Mucosa of rectum (tissue), 2 donors: ENCODE measurements at regions not wholly inside any gene's neighbourhood (a gene's known extent, or its start where the extent isn't known, plus 50 kb on each side); places are given as distances from the start of the nearest gene placed in this dataset.

Experiments used
- H3K27ac ChIP-seq, 2 donors: one replicate each; pipeline ENCODE4 v1.7.0; 2013; ENCODE audit warnings: inconsistent platforms in 2 of 2, low read depth in 2 of 2, low read length in 2 of 2
- H3K27me3 ChIP-seq, 2 donors: one replicate each; pipeline ENCODE4 v1.7.0; 2013; ENCODE audit warnings: low read length in 2 of 2; ENCODE audit not compliant: control insufficient read depth in 2 of 2, insufficient read depth in 2 of 2
- H3K36me3 ChIP-seq, 2 donors: one replicate each; pipeline ENCODE4 v1.7.0; 2013; ENCODE audit warnings: low read length in 2 of 2; ENCODE audit not compliant: control insufficient read depth in 2 of 2, insufficient read depth in 2 of 2
- H3K4me1 ChIP-seq, 2 donors: one replicate each; pipeline ENCODE4 v1.7.0; 2013; ENCODE audit warnings: low read length in 2 of 2, mild to moderate bottlenecking in 1 of 2; ENCODE audit not compliant: control insufficient read depth in 2 of 2, insufficient read depth in 2 of 2
- H3K4me3 ChIP-seq, 2 donors: one replicate each; pipeline ENCODE4 v1.7.0; 2013; ENCODE audit warnings: low read length in 2 of 2
- H3K9ac ChIP-seq, 2 donors: one replicate each; pipeline ENCODE4 v1.7.0; 2013; ENCODE audit warnings: low read length in 2 of 2, low read depth in 1 of 2, mild to moderate bottlenecking in 1 of 2
- H3K9me3 ChIP-seq, 2 donors: one replicate each; pipeline ENCODE4 v1.7.0; 2013; ENCODE audit warnings: low read length in 2 of 2; ENCODE audit not compliant: control insufficient read depth in 2 of 2
- donor health status: healthy.
- donor health status: Normal muscosa, but diverticular disease.

GRCh38 chr18:52077251-52077983, 262.6 kb upstream of the DCC start:
- H3K27me3 ChIP-seq, result no peaks in the 10 kb centered on the region
- no peaks in the 10 kb centered on the region for H3K4me1 ChIP-seq
- H3K9me3 ChIP-seq, result no peaks in the 10 kb centered on the region

GRCh38 chr18:52082246-52082645, 257.8 kb upstream of the DCC start:
- no peaks in the 10 kb centered on the region for H3K4me1 ChIP-seq
- no peaks in the 10 kb centered on the region for H3K9me3 ChIP-seq
- H3K36me3 ChIP-seq, result no peaks in the 10 kb centered on the region
- H3K4me3 ChIP-seq, result no peak overlapping the region
- no peaks in the 10 kb centered on the region for H3K27me3 ChIP-seq
- H3K27ac ChIP-seq, result no peak overlapping the region
- H3K9ac ChIP-seq, result no peak overlapping the region

More at GRCh38 chr18:52077251-52077983, 262.6 kb upstream of the DCC start:
- Histone ChIP-seq H3K36me3 (no peaks in the 10 kb centered on the region), H3K9ac (no peak overlapping the region), H3K4me3 (no peak overlapping the region), H3K27ac (no peak overlapping the region)

GRCh38 chr18:52087140-52087539, 252.9 kb upstream of the DCC start:
- no peaks in the 10 kb centered on the region for H3K4me1 ChIP-seq
- no peaks in the 10 kb centered on the region for H3K36me3 ChIP-seq
- H3K27me3 ChIP-seq, result no peaks in the 10 kb centered on the region
- H3K9me3 ChIP-seq, result no peaks in the 10 kb centered on the region
- H3K27ac ChIP-seq, result no peak overlapping the region
- H3K9ac ChIP-seq, result no peak overlapping the region
- H3K4me3 ChIP-seq, result no peak overlapping the region

- Histone ChIP-seq H3K4me3 (no peak overlapping the region), H3K27me3 (no peaks in the 10 kb centered on the region), H3K36me3 (no peaks in the 10 kb centered on the region), H3K27ac (no peak overlapping the region), H3K9ac (no peak overlapping the region), H3K4me1 (no peaks in the 10 kb centered on the region), H3K9me3 (no peaks in the 10 kb centered on the region)
Measured at GRCh38 chr18:52090005-52090404, 250.0 kb upstream of the DCC start.

GRCh38 chr18:52093171-52093570, 246.8 kb upstream of the DCC start:
- H3K4me3 ChIP-seq, result no peak overlapping the region
- no peaks in the 10 kb centered on the region for H3K4me1 ChIP-seq
- H3K27me3 ChIP-seq, result no peaks in the 10 kb centered on the region
- no peak overlapping the region for H3K27ac ChIP-seq
- H3K36me3 ChIP-seq, result no peaks in the 10 kb centered on the region
- H3K9me3 ChIP-seq, result no peaks in the 10 kb centered on the region
- H3K9ac ChIP-seq, result no peak overlapping the region

- Histone ChIP-seq H3K27me3 (no peaks in the 10 kb centered on the region), H3K36me3 (no peaks in the 10 kb centered on the region), H3K4me3 (no peak overlapping the region), H3K9me3 (peaks cover 0 to 3% of the 10 kb centered on the region in 2 donors), H3K27ac (no peak overlapping the region), H3K9ac (no peak overlapping the region), H3K4me1 (no peaks in the 10 kb centered on the region)
Measured at GRCh38 chr18:52118684-52119083, 221.3 kb upstream of the DCC start.

GRCh38 chr18:52130624-52131301, 209.2 kb upstream of the DCC start:
- Histone ChIP-seq H3K27ac (no peak overlapping the region), H3K4me1 (no peaks in the 10 kb centered on the region), H3K36me3 (no peaks in the 10 kb centered on the region), H3K4me3 (no peak overlapping the region), H3K27me3 (no peaks in the 10 kb centered on the region), H3K9ac (no peak overlapping the region), H3K9me3 (no peaks in the 10 kb centered on the region)

GRCh38 chr18:52131845-52132244, 208.2 kb upstream of the DCC start:
- H3K4me1 ChIP-seq, result no peaks in the 10 kb centered on the region
- no peak overlapping the region for H3K4me3 ChIP-seq
- H3K36me3 ChIP-seq, result no peaks in the 10 kb centered on the region
- H3K27me3 ChIP-seq, result no peaks in the 10 kb centered on the region
- no peak overlapping the region for H3K9ac ChIP-seq
- H3K27ac ChIP-seq, result no peak overlapping the region
- H3K9me3 ChIP-seq, result no peaks in the 10 kb centered on the region

- H3K27me3 ChIP-seq, result no peaks in the 10 kb centered on the region
- H3K4me3 ChIP-seq, result no peak overlapping the region
Measured at GRCh38 chr18:52136532-52136931, 203.5 kb upstream of the DCC start.

GRCh38 chr18:52140986-52141385, 199.0 kb upstream of the DCC start:
- H3K9me3 ChIP-seq, result peaks cover 0 to 6% of the 10 kb centered on the region in 2 donors
- no peaks in the 10 kb centered on the region for H3K36me3 ChIP-seq
- no peak overlapping the region for H3K27ac ChIP-seq
- no peak overlapping the region for H3K9ac ChIP-seq
- H3K4me3 ChIP-seq, result no peak overlapping the region
- H3K4me1 ChIP-seq, result no peaks in the 10 kb centered on the region
- H3K27me3 ChIP-seq, result no peaks in the 10 kb centered on the region

More at GRCh38 chr18:52136532-52136931, 203.5 kb upstream of the DCC start:
- Histone ChIP-seq H3K36me3 (no peaks in the 10 kb centered on the region), H3K9ac (no peak overlapping the region), H3K4me1 (no peaks in the 10 kb centered on the region), H3K27ac (no peak overlapping the region), H3K9me3 (peaks cover 0 to 5% of the 10 kb centered on the region in 2 donors)
